ENCODE measurements at regions not wholly inside any gene's neighbourhood (a gene's known extent, or its start where the extent isn't known, plus 50 kb on each side); places are given as distances from the start of the nearest gene placed in this dataset.

GRCh38 chr1:29458737-29459619, 222.7 kb downstream of the PTPRU start:
- no peak for TF ChIP-seq CTCF (IDR thresholded peaks at IDR 0.05; ENCODE audit: low read length, missing control alignments)
- H3K4me3 ChIP-seq (replicated peaks; ENCODE audit: low read depth, low read length), result no peak overlapping the region
- DNase-seq (ENCODE audit: low read depth), result no peak

- no peak for TF ChIP-seq CTCF (IDR thresholded peaks at IDR 0.05; ENCODE audit: low read length, missing control alignments)
- no peak overlapping the region for H3K4me3 ChIP-seq (replicated peaks; ENCODE audit: low read depth, low read length)
- DNase-seq (ENCODE audit: low read depth), result no peak
Observed at GRCh38 chr1:29457496-29458368, 221.4 kb downstream of the PTPRU start.

GRCh38 chr1:29456685-29457435, 220.5 kb downstream of the PTPRU start:
- no peak for DNase-seq (ENCODE audit: low read depth)
- H3K4me3 ChIP-seq (replicated peaks; ENCODE audit: low read depth, low read length), result no peak overlapping the region
- TF ChIP-seq CTCF (IDR thresholded peaks at IDR 0.05; ENCODE audit: low read length, missing control alignments), result no peak

- DNase-seq (ENCODE audit: low read depth), result no peak
- TF ChIP-seq CTCF (IDR thresholded peaks at IDR 0.05; ENCODE audit: low read length, missing control alignments), result no peak
- H3K4me3 ChIP-seq (replicated peaks; ENCODE audit: low read depth, low read length), result no peak overlapping the region
Observed at GRCh38 chr1:29455781-29456180, 219.5 kb downstream of the PTPRU start.

GRCh38 chr1:29454616-29455380, 218.5 kb downstream of the PTPRU start:
- DNase-seq (ENCODE audit: low read depth), result no peak
- H3K4me3 ChIP-seq (replicated peaks; ENCODE audit: low read depth, low read length), result no peak overlapping the region
- no peak for TF ChIP-seq CTCF (IDR thresholded peaks at IDR 0.05; ENCODE audit: low read length, missing control alignments)

Measured in fibroblast of pulmonary artery (primary cell).